ENCODE measurements at regions not wholly inside any gene's neighbourhood (a gene's known extent, or its start where the extent isn't known, plus 50 kb on each side); places are given as distances from the start of the nearest gene placed in this dataset.
"Not testable (repeated sequence)": the region's sequence is repeated elsewhere in the genome, so short reads cannot be mapped to it uniquely, and the experiment has no call there.

DNA sequence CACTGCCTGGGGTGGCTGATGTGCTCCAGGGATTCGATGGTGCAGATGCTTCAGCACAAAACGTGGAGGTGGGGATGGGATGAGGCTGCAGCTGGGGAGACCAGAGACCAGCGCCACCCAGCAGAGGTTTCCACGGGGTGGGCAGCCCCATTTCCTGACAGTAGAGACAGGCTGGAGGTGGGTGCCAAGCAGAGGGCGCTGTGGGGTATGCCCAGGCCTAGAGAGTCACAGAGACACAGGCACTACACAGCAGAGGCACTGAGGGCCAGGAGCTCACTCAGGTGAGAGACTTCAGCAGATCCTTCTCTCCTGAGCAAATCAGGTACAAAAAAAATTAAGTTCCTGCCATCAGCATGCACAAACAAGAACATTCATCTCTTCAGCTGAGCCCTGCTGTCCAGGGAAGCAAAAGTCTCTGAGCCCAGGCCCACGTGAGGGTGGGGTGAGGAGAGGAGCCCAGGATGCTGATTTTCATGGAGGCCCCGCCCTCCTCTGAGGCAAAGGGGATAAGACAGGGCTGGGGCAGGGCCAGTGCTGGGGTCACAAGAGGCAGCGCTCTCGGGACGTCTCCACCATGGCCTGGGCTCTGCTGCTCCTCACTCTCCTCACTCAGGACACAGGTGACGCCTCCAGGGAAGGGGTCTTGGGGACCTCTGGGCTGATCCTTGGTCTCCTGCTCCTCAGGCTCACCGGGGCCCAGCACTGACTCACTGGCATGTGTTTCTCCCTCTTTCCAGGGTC lies 53.1 kb downstream of the GGTLC2 start:
- DNase-seq = no peak

DNA sequence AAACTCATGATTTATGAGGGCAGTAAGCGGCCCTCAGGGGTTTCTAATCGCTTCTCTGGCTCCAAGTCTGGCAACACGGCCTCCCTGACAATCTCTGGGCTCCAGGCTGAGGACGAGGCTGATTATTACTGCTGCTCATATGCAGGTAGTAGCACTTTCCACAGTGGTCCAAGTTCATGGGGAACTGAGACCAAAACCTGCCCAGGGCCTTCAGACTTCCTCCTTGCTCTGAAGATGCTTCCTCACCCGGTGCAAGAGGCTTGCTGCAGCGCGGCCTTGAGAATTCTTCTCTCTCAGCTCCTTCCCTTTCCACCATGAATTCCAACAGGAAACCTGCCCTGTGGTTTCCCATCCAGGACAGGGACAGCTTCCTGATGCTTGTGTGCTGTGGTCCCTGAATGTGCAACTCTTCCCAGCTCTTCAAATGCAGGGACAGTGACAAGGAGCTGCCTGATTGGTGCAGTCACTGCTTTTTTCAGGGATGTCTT lies 53.9 kb downstream of the GGTLC2 start:
- no peak for DNase-seq

DNA sequence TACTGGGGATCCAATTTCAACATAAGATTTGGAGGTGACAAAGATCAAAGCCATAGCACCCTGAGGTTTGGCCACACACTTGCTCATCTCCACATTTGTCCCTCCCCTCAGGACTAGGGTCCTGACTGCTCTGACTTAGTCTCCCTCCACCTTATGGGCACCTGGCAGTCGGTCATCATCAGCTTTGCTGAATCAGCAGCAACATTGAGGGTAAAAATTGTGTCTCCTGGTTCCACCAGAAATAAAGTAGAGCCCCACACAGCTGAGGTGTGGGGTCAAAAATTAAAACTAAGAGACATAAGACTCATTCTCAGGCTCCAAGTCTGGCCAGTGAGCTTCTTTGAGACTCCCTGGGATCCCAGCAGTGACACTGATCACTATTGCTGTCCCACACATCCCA lies 56.2 kb downstream of the GGTLC2 start:
- DNase-seq = no peak

DNA sequence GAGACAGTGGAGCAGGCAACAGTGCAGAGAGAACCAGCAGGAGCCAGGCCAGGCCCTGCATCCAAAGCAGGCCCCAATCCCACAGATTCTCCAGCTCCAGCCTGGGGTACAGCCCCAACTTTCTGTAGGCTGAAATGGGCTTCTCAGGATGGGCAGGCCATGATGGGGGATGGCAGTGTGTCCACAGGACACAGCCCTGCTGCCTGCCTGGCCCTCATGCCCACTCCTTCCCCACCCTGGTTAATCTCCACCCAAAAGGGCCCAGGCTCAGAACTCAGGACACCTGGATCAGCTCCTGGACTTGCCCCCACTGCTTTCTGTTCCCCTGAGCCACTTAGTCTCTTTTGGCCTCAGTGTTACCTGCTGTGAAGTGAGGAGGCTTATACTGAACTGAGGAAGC lies 57.1 kb downstream of the GGTLC2 start:
- not testable (repeated sequence) for DNase-seq

DNA sequence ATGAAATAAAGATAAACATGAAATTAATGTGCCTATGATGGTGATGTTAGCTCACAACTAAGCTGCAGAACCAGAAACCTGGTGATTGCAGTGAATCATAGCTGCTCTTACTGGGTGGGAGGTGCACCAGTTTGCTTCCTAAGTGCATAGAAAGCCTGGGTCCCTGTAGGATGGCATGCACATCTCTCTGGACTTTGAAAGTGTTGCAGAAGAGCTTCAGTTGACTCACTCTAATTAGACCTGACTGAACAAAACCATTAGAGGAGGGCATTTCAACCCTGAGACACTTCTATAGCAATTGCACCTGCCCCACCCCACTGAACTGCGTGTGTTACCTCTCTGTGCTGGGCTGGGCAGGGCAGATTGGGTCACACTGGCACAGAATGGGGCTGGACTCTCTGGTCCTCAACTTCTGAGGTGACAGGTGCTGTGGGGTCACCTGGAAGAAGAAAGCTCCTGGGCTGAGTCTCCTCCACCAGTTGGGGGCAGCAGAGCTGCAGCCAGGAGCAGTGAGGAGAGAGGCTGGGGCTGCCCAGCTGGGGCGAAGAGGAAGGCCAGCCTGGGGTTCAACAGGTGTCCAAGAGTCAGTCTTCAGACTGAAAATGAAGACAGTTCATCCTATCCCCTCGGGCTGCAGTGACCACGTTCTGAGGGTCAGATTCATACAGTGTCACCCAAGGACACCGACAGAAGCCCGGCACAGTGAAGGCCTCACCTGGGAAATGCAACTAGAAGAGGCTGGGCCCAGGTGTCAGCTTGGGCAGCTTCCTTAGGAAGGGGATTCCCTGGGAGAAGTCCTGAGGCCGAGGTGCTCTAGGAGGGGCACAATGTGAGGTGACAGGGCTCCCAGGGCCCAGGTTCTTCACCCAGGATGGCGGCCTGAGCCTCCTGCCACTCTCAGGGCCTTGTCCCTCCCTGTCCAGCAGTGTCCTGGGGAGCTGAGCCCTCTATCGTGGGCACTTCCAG lies 58.1 kb downstream of the GGTLC2 start:
- no peak for DNase-seq

DNA sequence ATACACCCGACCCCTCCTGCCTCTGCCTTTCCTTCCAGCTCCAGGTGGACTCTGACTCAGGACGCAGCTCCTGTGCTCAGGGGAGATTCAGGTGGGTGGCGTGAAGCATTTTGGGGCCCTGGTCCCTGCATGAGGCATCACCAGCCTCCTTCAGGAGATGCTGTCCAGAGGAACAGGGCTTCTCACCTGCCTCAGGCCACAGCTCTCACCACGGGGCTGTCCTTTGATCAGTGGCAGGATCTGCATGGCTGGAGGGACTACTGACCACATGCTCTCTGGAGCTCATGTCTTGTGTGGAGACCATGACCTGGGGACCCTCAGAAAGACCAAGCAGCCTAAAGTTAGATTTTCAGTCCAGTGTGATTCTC lies 58.8 kb downstream of the GGTLC2 start:
- DNase-seq = no peak

DNA sequence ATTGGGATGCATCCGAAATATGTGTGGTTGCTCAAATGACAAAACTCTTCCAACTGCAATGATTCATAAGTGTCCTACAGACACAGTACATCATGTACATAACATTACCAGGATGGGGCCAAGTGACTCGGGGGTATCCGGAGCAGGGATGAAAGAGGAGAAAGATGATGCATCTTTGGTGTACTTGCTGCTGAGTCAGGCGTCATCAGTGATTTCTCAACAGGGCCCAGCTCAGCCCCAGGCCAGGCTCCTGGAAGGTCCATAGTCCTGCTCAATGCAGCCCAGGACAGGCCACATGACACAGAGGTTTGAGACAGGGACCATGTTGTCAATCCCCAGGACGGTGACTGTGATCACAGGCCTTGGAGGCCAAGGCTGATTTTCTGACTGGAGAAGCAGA lies 59.3 kb downstream of the GGTLC2 start:
- no peak for DNase-seq

DNA sequence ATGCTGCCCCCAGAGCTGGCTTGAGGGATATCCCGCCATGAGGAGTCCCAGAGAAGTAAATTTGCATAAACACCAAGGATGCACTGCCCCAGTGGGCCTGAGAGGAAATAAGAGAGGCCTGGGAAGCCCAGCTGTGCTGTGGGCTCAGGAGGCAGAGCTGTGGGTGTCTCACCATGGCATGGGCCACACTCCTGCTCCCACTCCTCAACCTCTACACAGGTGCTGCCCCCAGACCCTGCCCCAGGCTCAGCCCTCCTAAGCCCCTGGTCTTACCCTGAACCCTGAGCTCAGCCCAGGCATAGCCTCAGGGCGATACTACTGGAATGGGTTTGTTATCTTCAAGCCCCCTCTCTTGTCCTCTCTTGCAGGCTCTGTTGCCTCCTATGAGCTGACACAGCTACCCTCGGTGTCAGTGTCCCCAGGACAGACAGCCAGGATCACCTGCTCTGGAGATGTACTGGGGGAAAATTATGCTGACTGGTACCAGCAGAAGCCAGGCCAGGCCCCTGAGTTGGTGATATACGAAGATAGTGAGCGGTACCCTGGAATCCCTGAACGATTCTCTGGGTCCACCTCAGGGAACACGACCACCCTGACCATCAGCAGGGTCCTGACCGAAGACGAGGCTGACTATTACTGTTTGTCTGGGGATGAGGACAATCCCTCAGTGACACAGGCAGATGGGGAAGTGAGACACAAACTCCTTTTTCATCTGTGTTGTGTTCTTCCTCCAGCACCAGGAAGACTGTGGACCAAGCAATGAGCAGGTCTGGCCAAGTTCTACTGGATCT lies 59.9 kb downstream of the GGTLC2 start:
- DNase-seq = no peak

DNA sequence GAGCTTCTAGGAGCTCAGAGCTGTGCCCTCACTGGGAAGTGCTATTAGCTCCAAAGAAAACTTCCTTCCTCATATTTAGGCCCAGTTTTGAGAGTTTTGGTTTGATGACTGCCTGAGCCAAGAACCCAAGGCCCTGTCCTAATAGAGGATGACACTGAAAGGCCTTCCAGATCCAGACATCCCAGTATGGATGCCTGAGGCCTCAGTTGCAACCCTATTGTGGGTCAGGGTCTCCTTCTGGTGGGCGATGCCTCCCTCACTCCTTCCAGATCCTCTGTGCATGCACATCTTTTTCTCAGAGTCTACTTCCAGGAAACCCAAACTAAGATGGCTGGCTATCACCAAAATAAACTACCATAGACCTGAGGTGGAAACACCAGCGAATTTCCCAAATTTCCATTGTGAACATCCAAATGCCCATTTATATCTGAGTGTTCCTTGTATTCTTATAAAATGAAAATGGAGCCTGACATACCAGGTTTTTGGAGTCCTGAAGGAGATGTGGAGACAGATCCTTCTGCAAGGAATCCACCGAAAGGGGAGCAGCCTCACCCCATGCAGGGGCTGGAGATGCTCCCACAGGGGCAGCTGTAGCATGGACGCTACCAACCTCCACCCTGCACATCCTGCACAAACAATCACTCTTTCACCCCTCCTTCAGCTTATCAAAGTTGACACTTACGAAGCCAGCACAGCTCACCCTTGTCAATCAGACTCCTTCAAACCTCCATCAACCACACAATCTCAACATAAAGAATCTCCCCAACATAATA lies 61.1 kb downstream of the GGTLC2 start:
- DNase-seq = no peak

DNA sequence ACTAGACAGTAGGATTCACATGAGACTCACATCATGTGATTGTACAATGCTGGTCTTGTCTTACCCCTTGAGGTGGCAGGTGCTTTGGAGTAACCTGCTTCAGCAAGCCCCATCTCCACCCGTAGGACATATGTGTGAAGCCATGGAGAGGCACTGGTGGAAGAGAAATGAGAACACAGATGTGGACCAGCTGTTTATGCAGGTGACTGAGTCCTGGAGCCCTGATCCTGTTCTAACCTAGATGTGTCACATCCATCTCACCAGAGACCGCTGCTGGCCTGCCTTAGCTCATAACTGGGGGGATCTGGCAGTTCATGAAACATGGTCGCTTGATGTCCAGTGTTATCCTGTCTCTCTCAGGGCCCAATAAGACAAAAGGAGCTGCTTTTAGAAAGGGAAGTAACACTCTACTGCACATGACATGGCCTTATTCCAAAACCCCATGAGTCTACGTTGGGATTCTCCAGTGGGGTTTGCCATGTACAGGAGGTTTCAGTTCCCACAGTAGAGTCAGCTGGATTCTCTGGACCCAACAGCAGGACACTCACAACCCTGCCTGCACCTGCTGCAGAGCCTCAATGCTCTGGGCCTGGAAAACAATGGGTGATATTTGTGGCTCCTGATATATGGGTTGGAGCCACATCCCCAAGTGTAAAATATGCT lies 62.0 kb downstream of the GGTLC2 start:
- no peak for DNase-seq

DNA sequence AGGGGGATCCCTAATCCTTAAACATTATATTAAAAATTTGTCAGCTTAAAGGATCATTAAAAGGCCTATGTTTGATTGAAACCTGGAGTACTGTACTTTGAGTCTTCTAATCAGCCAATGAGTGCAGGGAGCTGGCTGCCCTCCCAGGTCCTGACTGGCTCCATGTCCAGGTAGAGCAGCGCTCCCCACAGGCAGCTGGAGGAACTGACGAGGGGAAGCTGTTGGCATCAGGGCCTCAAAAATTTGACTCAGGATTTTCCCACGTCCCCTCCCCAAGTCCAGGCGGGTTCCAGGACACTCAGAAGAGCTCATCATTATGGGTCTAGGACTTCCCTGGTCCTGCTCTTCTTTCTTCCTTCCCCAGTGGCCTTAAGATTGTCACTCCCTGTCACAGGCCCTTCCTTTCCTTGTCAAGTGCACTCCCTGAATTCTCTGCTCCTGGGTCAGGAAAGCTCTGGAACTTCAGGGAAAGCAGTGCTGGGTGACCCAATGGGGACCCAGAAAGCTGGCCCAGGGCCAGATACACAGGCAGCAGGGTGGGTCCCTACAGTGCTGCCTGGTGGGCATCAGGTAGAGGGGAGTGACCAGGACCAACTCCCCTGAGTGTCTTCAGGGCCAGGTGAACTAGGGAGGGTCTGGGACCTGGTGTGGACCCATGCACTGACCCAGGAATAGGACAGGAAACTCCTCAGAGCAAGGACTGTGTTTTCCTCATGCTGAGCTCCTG lies 65.5 kb downstream of the GGTLC2 start:
- DNase-seq = no peak

DNA sequence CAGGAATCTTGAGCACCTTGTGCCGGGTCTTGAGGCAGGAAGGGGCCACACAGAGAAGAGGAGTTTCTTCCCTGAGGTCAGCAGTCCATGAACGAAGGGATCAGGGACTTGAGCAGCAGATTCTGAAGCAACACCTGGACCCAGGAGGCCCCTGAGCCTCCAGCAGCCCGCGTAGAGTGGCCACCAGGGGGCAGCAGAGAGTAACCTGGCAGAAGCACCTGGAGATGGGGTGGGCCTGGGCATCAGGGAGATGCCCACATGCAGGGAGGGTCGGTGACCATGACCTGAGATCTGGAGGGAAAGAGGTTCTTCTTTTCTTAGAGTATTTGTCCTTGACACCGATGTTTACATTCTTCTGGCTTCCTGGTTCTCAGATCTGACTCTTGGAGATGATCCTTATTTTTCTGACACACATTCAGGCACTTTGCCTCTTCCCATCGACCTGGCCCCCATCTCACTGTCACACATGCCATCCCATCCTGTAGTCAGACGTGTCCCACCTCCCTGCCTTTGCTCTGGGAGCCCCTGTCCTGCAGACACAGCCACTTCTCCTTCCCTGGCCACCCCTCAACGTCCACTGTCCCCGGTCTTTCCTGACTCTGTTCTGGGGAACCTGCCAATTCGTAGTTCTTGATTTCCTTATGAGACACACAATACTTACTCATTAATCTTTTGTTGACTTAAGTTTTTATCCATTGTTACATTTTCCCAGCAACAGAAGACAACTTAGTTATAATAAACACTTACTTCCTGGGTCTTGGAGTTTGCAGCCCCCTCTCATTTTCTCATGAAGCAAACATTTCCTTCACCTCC lies 66.5 kb downstream of the GGTLC2 start:
- DNase-seq = no peak

DNA sequence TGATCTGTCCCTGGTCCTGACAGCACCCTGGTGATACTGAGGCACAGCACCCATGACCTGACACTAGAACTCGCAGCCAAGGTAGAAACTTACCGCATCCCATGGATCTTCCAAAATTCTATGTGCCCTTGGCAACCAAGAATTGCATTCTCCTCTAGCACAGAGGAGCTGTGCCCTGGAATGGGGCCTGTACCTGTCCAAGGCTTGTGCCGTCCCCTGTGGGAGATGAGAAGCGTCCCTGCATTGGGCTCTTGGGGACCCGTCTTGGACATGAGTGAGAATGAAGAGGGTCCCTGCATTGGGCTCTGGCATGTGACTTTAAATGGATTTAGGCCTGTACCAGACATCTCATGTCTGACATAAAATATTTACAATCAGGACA lies 67.1 kb downstream of the GGTLC2 start:
- DNase-seq = no peak

DNA sequence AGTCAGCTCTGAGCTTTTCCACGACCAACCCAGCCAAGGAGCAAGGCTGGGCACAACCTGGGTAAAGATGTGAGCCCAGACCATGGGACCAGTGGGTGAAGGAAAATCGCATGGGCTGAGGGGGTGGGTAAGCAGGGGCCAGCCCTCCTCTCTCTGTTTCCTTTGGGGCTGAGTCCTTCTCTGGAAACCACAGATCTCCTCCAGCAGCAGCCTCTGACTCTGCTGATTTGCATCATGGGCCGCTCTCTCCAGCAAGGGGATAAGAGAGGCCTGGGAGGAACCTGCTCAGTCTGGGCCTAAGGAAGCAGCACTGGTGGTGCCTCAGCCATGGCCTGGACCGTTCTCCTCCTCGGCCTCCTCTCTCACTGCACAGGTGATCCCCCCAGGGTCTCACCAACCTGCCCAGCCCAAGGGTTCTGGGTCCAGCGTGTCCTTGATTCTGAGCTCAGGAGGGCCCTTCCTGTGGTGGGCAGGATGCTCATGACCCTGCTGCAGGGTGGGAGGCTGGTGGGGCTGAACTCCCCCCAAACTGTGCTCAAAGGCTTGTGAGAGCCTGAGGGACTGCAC lies 67.8 kb downstream of the GGTLC2 start:
- DNase-seq = no peak

DNA sequence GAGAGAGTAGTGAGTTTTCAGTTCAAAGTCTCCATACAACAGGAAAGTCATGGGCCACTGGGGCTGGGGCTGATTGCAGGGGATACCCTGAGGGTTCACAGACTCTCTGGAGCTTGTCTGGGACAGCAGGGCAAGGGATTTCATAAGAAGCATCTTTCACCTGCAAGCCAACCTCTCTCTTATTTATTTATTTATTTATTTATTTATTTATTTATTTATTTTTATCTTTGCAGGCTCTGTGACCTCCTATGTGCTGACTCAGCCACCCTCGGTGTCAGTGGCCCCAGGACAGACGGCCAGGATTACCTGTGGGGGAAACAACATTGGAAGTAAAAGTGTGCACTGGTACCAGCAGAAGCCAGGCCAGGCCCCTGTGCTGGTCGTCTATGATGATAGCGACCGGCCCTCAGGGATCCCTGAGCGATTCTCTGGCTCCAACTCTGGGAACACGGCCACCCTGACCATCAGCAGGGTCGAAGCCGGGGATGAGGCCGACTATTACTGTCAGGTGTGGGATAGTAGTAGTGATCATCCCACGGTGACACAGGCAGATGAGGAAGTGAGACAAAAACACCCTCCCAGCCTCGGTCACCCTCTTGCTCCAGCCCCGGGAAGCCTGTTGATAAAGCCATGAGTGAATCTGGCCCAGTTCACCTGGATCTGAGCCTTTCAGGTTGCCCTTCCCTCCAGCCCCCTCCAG lies 68.4 kb downstream of the GGTLC2 start:
- DNase-seq = no peak

DNA sequence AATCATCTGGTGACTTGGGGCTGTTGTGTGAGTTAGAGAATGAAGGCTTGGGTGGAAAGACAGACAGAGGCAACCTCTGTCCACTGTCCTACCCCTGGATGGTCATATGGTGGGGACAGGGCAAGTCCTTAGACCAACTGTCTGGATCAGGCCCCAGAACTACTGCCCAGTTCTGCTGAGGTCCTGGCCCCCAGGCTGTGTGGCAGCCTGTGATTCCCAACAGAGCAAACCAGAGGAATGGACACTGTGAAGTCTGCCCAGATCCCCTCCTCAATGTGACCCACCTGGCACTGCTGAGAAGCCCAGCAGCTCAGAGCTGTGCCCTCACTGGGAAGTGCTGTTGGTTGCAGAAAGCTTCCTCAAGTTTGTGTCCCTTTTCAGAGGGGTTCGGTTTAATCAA lies 69.0 kb downstream of the GGTLC2 start:
- DNase-seq = no peak

DNA sequence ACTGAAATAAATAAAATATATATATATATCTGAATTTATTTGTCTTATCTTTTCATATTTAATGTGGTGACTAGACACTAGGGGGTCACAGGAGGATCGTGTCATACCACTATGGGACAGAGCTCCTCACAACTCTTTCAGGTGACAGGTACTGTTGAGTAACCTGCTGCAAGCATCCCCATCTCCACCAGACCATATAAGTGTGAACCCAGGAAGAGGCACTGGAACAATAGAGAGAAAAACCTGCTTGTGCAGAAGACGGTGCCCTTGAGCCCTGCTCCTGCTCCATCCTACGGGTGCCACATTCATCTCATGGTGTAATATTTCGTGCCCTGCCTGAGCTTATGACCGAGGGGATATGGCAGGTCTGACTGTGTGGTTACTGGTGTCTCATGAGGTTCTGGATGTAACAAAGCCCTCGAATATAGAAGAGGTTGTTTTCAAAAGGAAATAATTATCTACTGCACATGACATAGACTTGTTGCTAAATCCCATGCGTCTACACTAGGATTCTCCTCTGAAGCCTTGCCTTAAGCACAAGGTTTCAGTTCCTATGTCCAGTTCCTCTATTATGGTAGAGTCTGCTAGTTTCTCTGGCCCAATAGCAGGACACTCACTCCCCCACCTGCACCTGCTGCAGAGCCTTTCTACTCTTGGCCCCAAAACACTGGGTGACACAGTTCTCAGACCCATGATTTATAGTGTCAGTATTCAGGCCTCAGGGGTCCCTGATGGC lies 70.4 kb downstream of the GGTLC2 start:
- no peak for DNase-seq

DNA sequence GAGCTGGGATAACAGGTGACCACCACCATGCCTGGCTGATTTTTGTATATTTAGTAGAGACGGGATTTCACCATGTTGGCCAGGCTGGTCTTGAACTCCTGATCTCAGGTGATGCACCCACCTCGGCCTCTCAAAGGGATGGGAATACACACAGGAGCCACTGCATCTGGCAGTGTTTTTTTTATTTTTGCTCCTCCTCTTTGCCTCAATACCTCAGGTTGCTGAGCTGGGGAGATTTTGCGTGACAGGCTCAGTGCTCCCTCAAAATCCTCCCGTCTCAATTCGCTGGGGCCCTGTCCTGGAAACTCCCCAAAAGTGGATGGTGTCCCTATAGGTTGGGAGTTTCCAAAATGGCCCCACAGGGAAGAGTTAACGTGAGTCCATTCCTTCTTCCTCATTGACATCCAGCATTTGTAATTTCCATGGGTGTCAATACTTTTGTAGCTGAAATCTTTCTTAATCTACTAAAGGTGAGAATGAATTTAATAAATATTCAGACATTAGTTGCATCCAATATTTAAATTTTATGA lies 71.8 kb downstream of the GGTLC2 start:
- DNase-seq = no peak

Measured in NCI-H2107 (cell line).